UCSD-AML1 (cell line): ENCODE measurements at regions not wholly inside any gene's neighbourhood (a gene's known extent, or its start where the extent isn't known, plus 50 kb on each side); places are given as distances from the start of the nearest gene placed in this dataset.

Experiments
- DNase-seq: peaks from one replicate; lab custom pipeline; 2025; ENCODE audit not compliant: unreplicated experiment; lab: John Stamatoyannopoulos, UW

GRCh38 chr3:148601766-148602685 is 95.7 kb upstream of the AGTR1 start:
- no peak for DNase-seq

- no peak for DNase-seq
These were observed 93.2 kb upstream of the AGTR1 start for GRCh38 chr3:148604270-148605085.

- DNase-seq = no peak
These were observed 92.2 kb upstream of the AGTR1 start for GRCh38 chr3:148605521-148605920.

- no peak for DNase-seq
These were observed 90.7 kb upstream of the AGTR1 start for GRCh38 chr3:148606979-148607378.

GRCh38 chr3:148607491-148607890 is 90.2 kb upstream of the AGTR1 start:
- no peak for DNase-seq

- DNase-seq = no peak
These were observed 85.4 kb upstream of the AGTR1 start for GRCh38 chr3:148612278-148612677.

GRCh38 chr3:148615382-148615781 is 82.3 kb upstream of the AGTR1 start:
- DNase-seq = no peak

GRCh38 chr3:148625095-148625736 is 72.5 kb upstream of the AGTR1 start:
- DNase-seq = no peak

- no peak for DNase-seq
These were observed 71.7 kb upstream of the AGTR1 start for GRCh38 chr3:148625991-148626390.

- no peak for DNase-seq
These were observed 68.7 kb upstream of the AGTR1 start for GRCh38 chr3:148629006-148629405.

GRCh38 chr3:148631124-148631903 is 66.4 kb upstream of the AGTR1 start:
- DNase-seq = no peak

- no peak for DNase-seq
These were observed 56.0 kb upstream of the AGTR1 start for GRCh38 chr3:148641722-148642121.

- DNase-seq = no peak
These were observed 55.5 kb upstream of the AGTR1 start for GRCh38 chr3:148642214-148642613.

- no peak for DNase-seq
These were observed 55.1 kb upstream of the AGTR1 start for GRCh38 chr3:148642616-148643015.

GRCh38 chr3:148643389-148643840 is 54.3 kb upstream of the AGTR1 start:
- DNase-seq = no peak

GRCh38 chr3:148646126-148646665 is 51.5 kb upstream of the AGTR1 start:
- no peak for DNase-seq
